ENCODE measurements at regions not wholly inside any gene's neighbourhood (a gene's known extent, or its start where the extent isn't known, plus 50 kb on each side); places are given as distances from the start of the nearest gene placed in this dataset.
"Not testable (repeated sequence)": the region's sequence is repeated elsewhere in the genome, so short reads cannot be mapped to it uniquely, and the experiment has no call there.

GRCh38 chr12:97616946-97617345 is 154.3 kb downstream of the RMST start:
- no peak for DNase-seq

- no peak for DNase-seq
These were observed 166.4 kb downstream of the RMST start for GRCh38 chr12:97628962-97629361.

GRCh38 chr12:97629382-97629781 is 166.8 kb downstream of the RMST start:
- DNase-seq = no peak

GRCh38 chr12:97630356-97630755 is 167.8 kb downstream of the RMST start:
- DNase-seq = no peak

- no peak for DNase-seq
These were observed 168.3 kb downstream of the RMST start for GRCh38 chr12:97630875-97631274.

- DNase-seq = no peak
These were observed 175.2 kb downstream of the RMST start for GRCh38 chr12:97637770-97638169.

GRCh38 chr12:97638739-97639138 is 176.1 kb downstream of the RMST start:
- no peak for DNase-seq

GRCh38 chr12:97639702-97640101 is 177.1 kb downstream of the RMST start:
- no peak for DNase-seq

- DNase-seq = no peak
These were observed 178.2 kb downstream of the RMST start for GRCh38 chr12:97640826-97641225.

GRCh38 chr12:97642911-97643310 is 180.3 kb downstream of the RMST start:
- DNase-seq = no peak

GRCh38 chr12:97643924-97644323 is 181.3 kb downstream of the RMST start:
- no peak for DNase-seq

GRCh38 chr12:97645726-97646125 is 183.1 kb downstream of the RMST start:
- no peak for DNase-seq

GRCh38 chr12:97647142-97647541 is 184.5 kb downstream of the RMST start:
- DNase-seq = no peak

GRCh38 chr12:97650242-97650641 is 187.6 kb downstream of the RMST start:
- DNase-seq = no peak

GRCh38 chr12:97656548-97656947 is 193.9 kb downstream of the RMST start:
- DNase-seq = not testable (repeated sequence)

- no peak for DNase-seq
These were observed 196.7 kb downstream of the RMST start for GRCh38 chr12:97659117-97659880.

GRCh38 chr12:97666263-97666662 is 203.7 kb downstream of the RMST start:
- no peak for DNase-seq

GRCh38 chr12:97672870-97673269 is 210.3 kb downstream of the RMST start:
- no peak for DNase-seq

GRCh38 chr12:97680751-97681150 is 218.1 kb downstream of the RMST start:
- peak; percentile 29 for DNase-seq

GRCh38 chr12:97681612-97682504 is 219.3 kb downstream of the RMST start:
- no peak for DNase-seq

- no peak for DNase-seq
These were observed 222.8 kb downstream of the RMST start for GRCh38 chr12:97685360-97685759.

- no peak for DNase-seq
These were observed 239.3 kb downstream of the RMST start for GRCh38 chr12:97701901-97702300.

GRCh38 chr12:97711392-97711791 is 248.8 kb downstream of the RMST start:
- no peak for DNase-seq

- no peak for DNase-seq
These were observed 250.7 kb downstream of the RMST start for GRCh38 chr12:97713270-97713669.
